ENCODE measurements at regions not wholly inside any gene's neighbourhood (a gene's known extent, or its start where the extent isn't known, plus 50 kb on each side); places are given as distances from the start of the nearest gene placed in this dataset.

DNA sequence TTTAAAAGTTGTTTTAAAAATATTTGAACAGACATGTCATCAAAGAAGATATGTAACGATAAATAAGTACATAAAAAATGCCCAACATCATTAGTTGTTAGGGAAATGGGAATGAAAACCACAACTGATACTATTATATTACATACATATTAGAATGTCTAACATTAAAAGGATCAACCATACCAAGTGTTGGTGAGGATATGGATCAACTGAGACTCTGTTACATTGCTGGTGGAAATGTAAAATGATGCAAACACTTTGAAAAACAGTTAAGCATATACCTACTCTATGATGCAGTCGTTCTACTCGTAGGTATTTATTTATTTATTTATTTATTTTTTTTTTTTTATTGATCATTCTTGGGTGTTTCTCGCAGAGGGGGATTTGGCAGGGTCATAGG, 149.7 kb downstream of the BRMS1L start:
- H3K4me3 ChIP-seq (ENCODE audit: low read length in 2 of 2) = no peak overlapping the region
- H3K27me3 ChIP-seq (ENCODE audit: insufficient read depth, low read length) = no peaks in the 10 kb centered on the region
- no peak for DNase-seq
- Mint-ChIP-seq H3K4me1 (peaks cover 0 to 1% (median under 1%) of the 10 kb centered on the region in 4 donors), H3K27me3 (peaks cover 1 to 5% of the 10 kb centered on the region in 2 donors), H3K4me3 (no peak overlapping the region), H3K9me3 (peaks cover 0 to 5% (median 0%) of the 10 kb centered on the region in 8 donors), H3K36me3 (no peaks in the 10 kb centered on the region), H3K27ac (no peak overlapping the region)
- intact Hi-C loops (cut with micrococcal nuclease) = no loop called here
- ChIA-PET CTCF (ENCODE audit: partially characterized antibody) (no interaction called here), POLR2A (ENCODE audit: partially characterized antibody) (no interaction called here)
- no peaks in the 10 kb centered on the region for H3K36me3 ChIP-seq (ENCODE audit: insufficient read depth, low read length)
- H3K4me1 ChIP-seq (ENCODE audit: insufficient read depth, low read length) = no peaks in the 10 kb centered on the region
- H3K9me3 ChIP-seq (ENCODE audit: control insufficient read depth in 1 of 2, low read length in 2 of 2) = no peaks in the 10 kb centered on the region
- no peak overlapping the region for H3K27ac ChIP-seq (ENCODE audit: low read depth, low read length)

DNA sequence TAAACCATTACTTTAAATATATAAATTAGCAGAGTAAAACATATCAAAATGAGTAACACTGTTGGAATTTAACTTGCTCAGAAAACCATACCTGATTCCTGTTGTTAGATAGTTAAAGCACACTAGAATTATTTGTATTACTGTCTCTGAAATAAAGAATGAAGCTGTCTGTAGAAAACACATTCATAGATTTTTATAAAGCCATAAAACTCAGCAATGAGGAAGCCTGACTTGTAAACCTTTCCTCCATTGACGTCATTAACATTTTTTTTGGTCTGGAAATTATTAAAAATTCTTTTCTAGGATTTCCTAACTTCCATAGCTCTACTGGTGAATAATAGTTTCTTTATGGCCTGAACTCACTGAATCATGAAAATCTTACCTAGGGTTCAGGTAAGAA, 147.6 kb downstream of the BRMS1L start:
- intact Hi-C loops (cut with micrococcal nuclease) = no loop called here
- CTCF ChIA-PET (ENCODE audit: partially characterized antibody) = no interaction called here
- H3K4me3 Mint-ChIP-seq = no peak overlapping the region

DNA sequence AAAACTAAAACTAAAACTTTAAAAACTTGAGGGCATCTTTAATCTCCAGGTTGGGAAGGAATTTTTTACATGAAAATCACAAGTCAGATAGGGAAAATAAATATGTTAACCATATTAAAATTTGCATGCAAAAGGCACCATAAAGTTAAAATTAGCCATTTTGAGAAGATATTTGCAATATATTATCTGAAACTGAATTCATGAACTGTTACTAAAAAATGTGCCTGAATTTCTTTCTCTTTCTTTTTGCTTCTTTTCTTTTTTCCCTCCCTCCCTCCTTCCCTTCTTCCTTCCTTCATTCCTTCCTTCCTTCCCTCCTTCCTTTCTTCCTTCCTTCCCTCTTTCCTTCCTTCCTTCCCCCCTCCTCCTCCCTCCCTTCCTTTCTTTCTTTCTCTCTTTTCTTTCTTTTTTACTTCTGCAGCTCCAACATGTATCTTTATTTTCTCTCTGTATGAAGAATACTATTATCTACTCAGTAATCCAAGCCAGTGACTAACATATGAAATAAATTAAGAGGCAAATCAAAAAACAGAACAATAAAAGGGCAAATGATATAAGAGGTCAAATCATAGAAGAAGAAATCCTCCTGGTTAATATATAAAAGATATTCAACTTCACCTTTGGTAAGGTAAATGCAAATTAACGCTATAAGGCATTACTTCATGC, 146.0 kb downstream of the BRMS1L start:
- H3K27me3 ChIP-seq (ENCODE audit: insufficient read depth, low read length) = no peaks in the 10 kb centered on the region
- H3K9me3 ChIP-seq (ENCODE audit: control insufficient read depth in 1 of 2, low read length in 2 of 2) = no peaks in the 10 kb centered on the region
- intact Hi-C loops (cut with micrococcal nuclease) = no loop called here
- H3K27me3 Mint-ChIP-seq = peaks cover 5% of the 10 kb centered on the region in 2 donors
- H3K4me3 ChIP-seq (ENCODE audit: low read length in 2 of 2) = no peak overlapping the region
- no peak overlapping the region for H3K27ac Mint-ChIP-seq
- CTCF ChIA-PET (ENCODE audit: partially characterized antibody) = no interaction called here
- DNase-seq = no peak
- H3K36me3 Mint-ChIP-seq = no peaks in the 10 kb centered on the region
- peaks cover 0 to 1% (median 0%) of the 10 kb centered on the region in 4 donors for H3K4me1 Mint-ChIP-seq
- no peaks in the 10 kb centered on the region for H3K36me3 ChIP-seq (ENCODE audit: insufficient read depth, low read length)
- POLR2A ChIA-PET (ENCODE audit: partially characterized antibody) = no interaction called here
- peaks cover 0 to 5% (median 0%) of the 10 kb centered on the region in 8 donors for H3K9me3 Mint-ChIP-seq
- no peak overlapping the region for H3K4me3 Mint-ChIP-seq
- no peak overlapping the region for H3K27ac ChIP-seq (ENCODE audit: low read depth, low read length)
- no peaks in the 10 kb centered on the region for H3K4me1 ChIP-seq (ENCODE audit: insufficient read depth, low read length)

More for the DNA sequence above, 147.6 kb downstream of the BRMS1L start:
- H3K9me3 ChIP-seq (ENCODE audit: control insufficient read depth in 1 of 2, low read length in 2 of 2) = no peaks in the 10 kb centered on the region
- H3K27me3 Mint-ChIP-seq = peaks cover 5% of the 10 kb centered on the region in 2 donors
- no peaks in the 10 kb centered on the region for H3K27me3 ChIP-seq (ENCODE audit: insufficient read depth, low read length)
- H3K4me3 ChIP-seq (ENCODE audit: low read length in 2 of 2) = no peak overlapping the region
- H3K9me3 Mint-ChIP-seq = peaks cover 0 to 5% (median 0%) of the 10 kb centered on the region in 8 donors
- no peaks in the 10 kb centered on the region for H3K36me3 ChIP-seq (ENCODE audit: insufficient read depth, low read length)
- H3K36me3 Mint-ChIP-seq = no peaks in the 10 kb centered on the region
- no peak overlapping the region for H3K27ac Mint-ChIP-seq
- H3K27ac ChIP-seq (ENCODE audit: low read depth, low read length) = no peak overlapping the region
- peaks cover 0 to 1% (median 0%) of the 10 kb centered on the region in 4 donors for H3K4me1 Mint-ChIP-seq
- no peak for DNase-seq
- H3K4me1 ChIP-seq (ENCODE audit: insufficient read depth, low read length) = no peaks in the 10 kb centered on the region
- POLR2A ChIA-PET (ENCODE audit: partially characterized antibody) = no interaction called here

DNA sequence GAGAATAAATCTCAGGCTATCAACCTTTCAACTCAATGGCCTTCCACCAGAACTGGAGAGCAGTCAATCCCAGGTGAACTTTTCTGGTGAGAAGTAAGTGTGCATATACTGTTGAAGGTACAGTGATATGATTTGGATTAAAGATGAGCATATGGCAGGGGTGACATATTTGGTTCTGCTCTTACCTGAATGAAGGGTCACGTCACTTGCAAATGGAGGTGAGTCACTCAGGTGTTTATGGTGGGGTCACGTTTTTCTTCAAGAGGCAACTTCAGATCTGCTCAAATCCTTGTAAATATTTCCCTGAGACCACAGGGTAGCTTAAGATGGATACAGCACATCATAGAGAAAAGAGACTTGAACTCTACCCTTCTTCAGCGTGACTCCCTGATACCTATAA, 143.2 kb downstream of the BRMS1L start:
- Histone ChIP-seq H3K27ac (ENCODE audit: low read depth, low read length) (no peak overlapping the region), H3K4me3 (ENCODE audit: low read length in 2 of 2) (no peak overlapping the region), H3K4me1 (ENCODE audit: insufficient read depth, low read length) (no peaks in the 10 kb centered on the region), H3K36me3 (ENCODE audit: insufficient read depth, low read length) (no peaks in the 10 kb centered on the region), H3K27me3 (ENCODE audit: insufficient read depth, low read length) (no peaks in the 10 kb centered on the region), H3K9me3 (ENCODE audit: control insufficient read depth in 1 of 2, low read length in 2 of 2) (no peaks in the 10 kb centered on the region)
- no peak overlapping the region for H3K27ac Mint-ChIP-seq
- DNase-seq = no peak
- H3K4me1 Mint-ChIP-seq = peaks cover 0 to 1% (median 0%) of the 10 kb centered on the region in 4 donors
- no peaks in the 10 kb centered on the region for H3K9me3 Mint-ChIP-seq
- CTCF ChIA-PET (ENCODE audit: partially characterized antibody) = no interaction called here
- no peaks in the 10 kb centered on the region for H3K36me3 Mint-ChIP-seq
- POLR2A ChIA-PET (ENCODE audit: partially characterized antibody) = no interaction called here
- intact Hi-C loops (cut with micrococcal nuclease) = no loop called here
- H3K27me3 Mint-ChIP-seq = peaks cover 2 to 5% of the 10 kb centered on the region in 2 donors
- H3K4me3 Mint-ChIP-seq = no peak overlapping the region

DNA sequence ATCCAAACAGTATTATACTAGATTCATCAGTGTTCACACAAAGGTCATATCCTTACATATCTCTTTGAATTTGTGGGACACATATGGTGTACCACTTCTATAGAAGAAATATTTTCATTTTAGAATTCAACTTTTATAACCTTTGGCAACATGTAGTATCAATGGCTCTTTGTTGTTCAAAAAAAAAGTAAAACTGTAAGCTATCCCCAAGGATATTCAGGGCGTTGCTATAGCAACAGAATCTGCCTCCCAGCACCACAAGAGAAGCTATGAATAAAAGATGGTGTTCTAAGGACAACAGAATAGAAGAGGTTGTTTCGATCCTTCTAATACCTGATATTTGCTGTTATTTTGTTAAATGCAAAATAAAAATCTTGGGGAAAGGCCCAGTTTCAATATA, 139.3 kb downstream of the BRMS1L start:
- Mint-ChIP-seq H3K4me3 (no peak overlapping the region), H3K9me3 (peaks cover 0 to 3% (median 0%) of the 10 kb centered on the region in 8 donors), H3K36me3 (no peaks in the 10 kb centered on the region), H3K27ac (no peak overlapping the region), H3K27me3 (peaks cover 1 to 6% of the 10 kb centered on the region in 2 donors), H3K4me1 (no peaks in the 10 kb centered on the region)
- ChIA-PET CTCF (ENCODE audit: partially characterized antibody) (no interaction called here), POLR2A (ENCODE audit: partially characterized antibody) (no interaction called here)
- Histone ChIP-seq H3K4me3 (ENCODE audit: low read length in 2 of 2) (no peak overlapping the region), H3K9me3 (ENCODE audit: control insufficient read depth in 1 of 2, low read length in 2 of 2) (no peaks in the 10 kb centered on the region), H3K36me3 (ENCODE audit: insufficient read depth, low read length) (no peaks in the 10 kb centered on the region), H3K27me3 (ENCODE audit: insufficient read depth, low read length) (no peaks in the 10 kb centered on the region), H3K27ac (ENCODE audit: low read depth, low read length) (no peak overlapping the region), H3K4me1 (ENCODE audit: insufficient read depth, low read length) (no peaks in the 10 kb centered on the region)
- no peak for DNase-seq
- intact Hi-C loops (cut with micrococcal nuclease) = no loop called here

DNA sequence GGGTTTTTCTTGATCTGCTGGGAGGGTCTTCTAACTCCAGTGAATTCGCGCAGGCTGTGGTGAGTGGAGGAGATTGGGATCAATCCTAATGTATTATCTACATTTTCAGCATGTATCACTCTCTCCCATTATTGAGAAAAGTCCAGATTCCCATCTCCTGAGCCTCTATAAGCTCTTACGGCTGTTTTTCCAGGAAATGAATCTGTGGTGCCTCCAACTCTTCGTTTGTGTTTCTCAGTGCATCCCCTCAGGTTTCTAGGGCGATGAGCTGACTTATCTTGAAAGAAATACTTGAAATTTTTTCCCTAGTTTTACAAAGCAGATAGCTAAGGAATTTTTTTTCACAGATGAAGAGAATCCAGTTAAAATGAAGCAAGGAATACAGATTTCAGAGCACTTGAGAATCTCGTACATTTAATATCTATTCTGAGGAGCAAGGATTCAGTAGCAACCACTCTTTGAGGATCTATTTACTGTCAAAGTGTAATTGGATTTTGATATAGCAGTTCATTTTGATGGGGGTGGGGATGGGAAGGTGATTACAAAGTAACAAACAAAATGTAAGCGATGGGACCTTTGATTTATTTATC, 138.7 kb downstream of the BRMS1L start:
- Mint-ChIP-seq H3K36me3 (no peaks in the 10 kb centered on the region), H3K4me3 (no peak overlapping the region), H3K27me3 (peaks cover 1 to 6% of the 10 kb centered on the region in 2 donors), H3K4me1 (no peaks in the 10 kb centered on the region), H3K27ac (no peak overlapping the region), H3K9me3 (peaks cover 0 to 3% (median 0%) of the 10 kb centered on the region in 8 donors)
- H3K4me1 ChIP-seq (ENCODE audit: insufficient read depth, low read length) = no peaks in the 10 kb centered on the region
- no peaks in the 10 kb centered on the region for H3K9me3 ChIP-seq (ENCODE audit: control insufficient read depth in 1 of 2, low read length in 2 of 2)
- intact Hi-C loops (cut with micrococcal nuclease) = no loop called here
- CTCF ChIA-PET (ENCODE audit: partially characterized antibody) = no interaction called here
- no peaks in the 10 kb centered on the region for H3K27me3 ChIP-seq (ENCODE audit: insufficient read depth, low read length)
- POLR2A ChIA-PET (ENCODE audit: partially characterized antibody) = no interaction called here
- no peak overlapping the region for H3K27ac ChIP-seq (ENCODE audit: low read depth, low read length)
- no peak for DNase-seq
- H3K4me3 ChIP-seq (ENCODE audit: low read length in 2 of 2) = no peak overlapping the region
- H3K36me3 ChIP-seq (ENCODE audit: insufficient read depth, low read length) = no peaks in the 10 kb centered on the region

DNA sequence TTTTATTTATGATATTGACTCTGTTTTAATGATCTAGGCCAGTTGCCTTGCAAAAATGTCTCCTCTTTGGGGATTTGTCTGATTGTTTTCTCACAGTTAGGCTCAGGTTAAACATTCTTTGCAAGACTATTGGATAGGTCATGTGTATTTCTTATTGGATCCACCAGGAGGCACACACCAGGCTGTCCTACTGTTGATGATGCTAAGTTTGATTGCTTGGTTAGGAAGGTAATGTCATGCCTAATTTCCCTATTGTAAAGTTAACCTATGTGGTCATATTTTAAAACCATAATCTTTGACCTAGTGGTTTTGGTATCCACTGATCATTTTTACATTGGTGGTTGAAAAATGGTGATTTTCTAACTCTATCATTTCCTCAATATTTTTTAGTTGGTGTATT, 137.1 kb downstream of the BRMS1L start:
- H3K27ac ChIP-seq (ENCODE audit: low read depth, low read length) = no peak overlapping the region
- H3K9me3 ChIP-seq (ENCODE audit: control insufficient read depth in 1 of 2, low read length in 2 of 2) = no peaks in the 10 kb centered on the region
- no peaks in the 10 kb centered on the region for H3K27me3 ChIP-seq (ENCODE audit: insufficient read depth, low read length)
- intact Hi-C loops (cut with micrococcal nuclease) = no loop called here
- H3K4me3 ChIP-seq (ENCODE audit: low read length in 2 of 2) = no peak overlapping the region
- POLR2A ChIA-PET (ENCODE audit: partially characterized antibody) = no interaction called here
- no peaks in the 10 kb centered on the region for H3K4me1 ChIP-seq (ENCODE audit: insufficient read depth, low read length)
- Mint-ChIP-seq H3K27ac (no peak overlapping the region), H3K36me3 (no peaks in the 10 kb centered on the region), H3K4me3 (no peak overlapping the region), H3K9me3 (peaks cover 0 to 3% (median 0%) of the 10 kb centered on the region in 8 donors), H3K4me1 (no peaks in the 10 kb centered on the region), H3K27me3 (peaks cover 2 to 3% of the 10 kb centered on the region in 2 donors)
- DNase-seq = no peak
- CTCF ChIA-PET (ENCODE audit: partially characterized antibody) = no interaction called here
- no peaks in the 10 kb centered on the region for H3K36me3 ChIP-seq (ENCODE audit: insufficient read depth, low read length)

All from CD4-positive, alpha-beta memory T cell (primary cell).